Mucosa of rectum (tissue), 2 donors: ENCODE measurements at regions not wholly inside any gene's neighbourhood (a gene's known extent, or its start where the extent isn't known, plus 50 kb on each side); places are given as distances from the start of the nearest gene placed in this dataset.

Experiments used
- H3K27ac ChIP-seq, 2 donors: one replicate each; pipeline ENCODE4 v1.7.0; 2013; ENCODE audit warnings: inconsistent platforms in 2 of 2, low read depth in 2 of 2, low read length in 2 of 2
- H3K27me3 ChIP-seq, 2 donors: one replicate each; pipeline ENCODE4 v1.7.0; 2013; ENCODE audit warnings: low read length in 2 of 2; ENCODE audit not compliant: control insufficient read depth in 2 of 2, insufficient read depth in 2 of 2
- H3K36me3 ChIP-seq, 2 donors: one replicate each; pipeline ENCODE4 v1.7.0; 2013; ENCODE audit warnings: low read length in 2 of 2; ENCODE audit not compliant: control insufficient read depth in 2 of 2, insufficient read depth in 2 of 2
- H3K4me1 ChIP-seq, 2 donors: one replicate each; pipeline ENCODE4 v1.7.0; 2013; ENCODE audit warnings: low read length in 2 of 2, mild to moderate bottlenecking in 1 of 2; ENCODE audit not compliant: control insufficient read depth in 2 of 2, insufficient read depth in 2 of 2
- H3K4me3 ChIP-seq, 2 donors: one replicate each; pipeline ENCODE4 v1.7.0; 2013; ENCODE audit warnings: low read length in 2 of 2
- H3K9ac ChIP-seq, 2 donors: one replicate each; pipeline ENCODE4 v1.7.0; 2013; ENCODE audit warnings: low read length in 2 of 2, low read depth in 1 of 2, mild to moderate bottlenecking in 1 of 2
- H3K9me3 ChIP-seq, 2 donors: one replicate each; pipeline ENCODE4 v1.7.0; 2013; ENCODE audit warnings: low read length in 2 of 2; ENCODE audit not compliant: control insufficient read depth in 2 of 2
- donor health status: healthy.
- donor health status: Normal muscosa, but diverticular disease.

GRCh38 chr16:65543781-65544740 is 422.2 kb upstream of the CDH11 start:
- no peak overlapping the region for H3K9ac ChIP-seq
- no peak overlapping the region for H3K4me3 ChIP-seq
- H3K27me3 ChIP-seq = no peaks in the 10 kb centered on the region
- H3K9me3 ChIP-seq = no peaks in the 10 kb centered on the region
- no peaks in the 10 kb centered on the region for H3K36me3 ChIP-seq
- peaks cover 0 to 2% of the 10 kb centered on the region in 2 donors for H3K4me1 ChIP-seq
- no peak overlapping the region for H3K27ac ChIP-seq

- no peaks in the 10 kb centered on the region for H3K27me3 ChIP-seq
- no peaks in the 10 kb centered on the region for H3K36me3 ChIP-seq
- no peak overlapping the region for H3K27ac ChIP-seq
Measured at GRCh38 chr16:65541646-65542045, 419.8 kb upstream of the CDH11 start.

GRCh38 chr16:65540901-65541300 is 419.0 kb upstream of the CDH11 start:
- H3K9ac ChIP-seq = no peak overlapping the region
- H3K4me1 ChIP-seq = no peaks in the 10 kb centered on the region
- H3K36me3 ChIP-seq = no peaks in the 10 kb centered on the region
- H3K27me3 ChIP-seq = no peaks in the 10 kb centered on the region
- H3K27ac ChIP-seq = no peak overlapping the region
- H3K9me3 ChIP-seq = no peaks in the 10 kb centered on the region
- no peak overlapping the region for H3K4me3 ChIP-seq

More at GRCh38 chr16:65541646-65542045, 419.8 kb upstream of the CDH11 start:
- H3K4me3 ChIP-seq = no peak overlapping the region
- peaks cover 0 to under 1% of the 10 kb centered on the region in 2 donors for H3K4me1 ChIP-seq
- no peak overlapping the region for H3K9ac ChIP-seq
- no peaks in the 10 kb centered on the region for H3K9me3 ChIP-seq

GRCh38 chr16:65538976-65539375 is 417.1 kb upstream of the CDH11 start:
- no peak overlapping the region for H3K27ac ChIP-seq
- no peak overlapping the region for H3K9ac ChIP-seq
- no peak overlapping the region for H3K4me3 ChIP-seq
- H3K27me3 ChIP-seq = no peaks in the 10 kb centered on the region
- H3K4me1 ChIP-seq = no peaks in the 10 kb centered on the region
- H3K9me3 ChIP-seq = no peaks in the 10 kb centered on the region
- no peaks in the 10 kb centered on the region for H3K36me3 ChIP-seq

DNA sequence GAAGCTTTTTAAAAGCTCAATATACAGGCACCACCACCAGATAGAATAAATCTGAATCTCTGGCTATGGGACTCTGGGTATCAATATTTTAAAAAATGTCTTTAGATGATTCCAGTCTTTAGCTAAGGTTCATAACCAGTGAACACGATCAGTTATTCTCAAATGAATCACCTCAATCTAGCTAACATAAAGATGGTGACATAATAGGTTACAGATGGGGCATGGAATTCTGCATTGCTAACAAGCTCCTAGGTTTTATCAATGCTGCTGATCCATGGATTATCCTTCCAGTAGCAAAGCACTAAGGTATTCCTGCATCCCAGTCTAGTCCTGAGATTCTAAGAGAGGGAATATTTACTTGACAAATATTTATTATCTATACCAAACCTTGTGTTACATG is 415.5 kb upstream of the CDH11 start:
- no peak overlapping the region for H3K9ac ChIP-seq
- no peaks in the 10 kb centered on the region for H3K36me3 ChIP-seq
- H3K27ac ChIP-seq = no peak overlapping the region
- no peaks in the 10 kb centered on the region for H3K4me1 ChIP-seq
- H3K9me3 ChIP-seq = no peaks in the 10 kb centered on the region
- no peak overlapping the region for H3K4me3 ChIP-seq
- no peaks in the 10 kb centered on the region for H3K27me3 ChIP-seq

DNA sequence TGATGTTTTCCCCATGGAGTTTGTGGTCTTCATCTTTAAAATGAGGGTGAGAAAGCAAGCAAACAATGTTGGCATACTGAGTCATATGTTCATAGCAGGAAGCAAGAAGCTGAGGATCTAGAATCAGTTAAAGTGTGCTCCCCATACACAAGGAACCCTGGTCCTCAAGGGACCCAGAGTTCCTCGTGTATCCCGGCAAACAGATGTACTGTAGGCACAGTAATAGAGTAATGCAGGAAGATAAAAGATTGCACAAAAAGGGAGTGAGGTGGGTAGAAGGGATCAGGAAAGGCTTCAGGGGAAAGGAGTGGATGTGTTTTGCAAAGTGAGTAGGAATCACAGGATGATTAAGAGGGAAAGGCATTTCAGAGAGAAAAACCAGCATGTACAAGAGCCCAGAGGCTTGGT is 412.3 kb upstream of the CDH11 start:
- Histone ChIP-seq H3K9ac (no peak overlapping the region), H3K27me3 (no peaks in the 10 kb centered on the region), H3K27ac (no peak overlapping the region), H3K4me3 (no peak overlapping the region), H3K4me1 (no peaks in the 10 kb centered on the region), H3K36me3 (no peaks in the 10 kb centered on the region), H3K9me3 (no peaks in the 10 kb centered on the region)

DNA sequence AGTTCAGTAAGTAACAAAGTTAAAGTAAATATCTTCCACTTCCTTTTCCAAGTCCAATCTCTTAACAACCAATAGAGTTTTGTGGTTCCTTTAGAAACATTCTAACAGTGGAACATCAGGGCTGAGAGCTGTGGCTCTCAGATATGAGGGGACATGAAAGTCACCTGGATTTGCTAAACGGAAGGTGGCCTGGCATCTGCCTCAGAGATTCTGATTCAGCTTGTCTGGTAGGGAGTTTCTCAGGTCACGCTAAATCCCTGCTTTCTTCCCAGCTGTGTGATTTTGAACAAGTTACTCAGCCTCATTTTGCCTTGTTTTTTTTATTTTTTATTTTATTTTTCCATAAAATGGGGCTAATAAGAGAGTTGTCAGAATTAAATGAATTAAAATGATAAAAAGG is 411.0 kb upstream of the CDH11 start:
- no peak overlapping the region for H3K4me3 ChIP-seq
- H3K27ac ChIP-seq = no peak overlapping the region
- no peaks in the 10 kb centered on the region for H3K36me3 ChIP-seq
- no peaks in the 10 kb centered on the region for H3K27me3 ChIP-seq
- H3K4me1 ChIP-seq = no peaks in the 10 kb centered on the region
- no peak overlapping the region for H3K9ac ChIP-seq
- no peaks in the 10 kb centered on the region for H3K9me3 ChIP-seq

DNA sequence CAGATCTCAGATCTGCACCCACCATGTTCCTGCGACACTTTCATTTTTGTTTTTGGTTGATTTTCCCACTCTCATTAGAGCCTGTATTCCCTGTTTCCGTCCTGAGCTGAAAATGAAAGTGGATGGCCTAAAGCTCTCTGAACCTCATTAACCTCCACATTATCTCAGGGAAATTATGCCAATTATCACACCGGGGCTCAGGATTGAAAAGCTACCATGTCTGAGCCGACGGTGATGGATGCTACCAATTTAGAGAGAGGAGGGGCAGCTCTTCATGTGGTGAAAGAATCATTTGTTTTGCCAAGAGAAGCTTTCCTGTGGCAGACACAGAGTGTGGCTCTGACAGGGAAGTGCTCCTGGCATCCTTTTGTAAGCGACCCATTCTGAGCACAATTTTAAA is 410.4 kb upstream of the CDH11 start:
- Histone ChIP-seq H3K9me3 (no peaks in the 10 kb centered on the region), H3K4me3 (peak overlapping the region in 1 of 2 donors; percentile 3), H3K27me3 (no peaks in the 10 kb centered on the region), H3K27ac (no peak overlapping the region), H3K36me3 (no peaks in the 10 kb centered on the region), H3K4me1 (no peaks in the 10 kb centered on the region), H3K9ac (no peak overlapping the region)

- Histone ChIP-seq H3K27ac (no peak overlapping the region), H3K27me3 (no peaks in the 10 kb centered on the region), H3K9ac (no peak overlapping the region), H3K36me3 (no peaks in the 10 kb centered on the region), H3K9me3 (no peaks in the 10 kb centered on the region), H3K4me3 (no peak overlapping the region), H3K4me1 (no peaks in the 10 kb centered on the region)
Measured at GRCh38 chr16:65531475-65531874, 409.6 kb upstream of the CDH11 start.

DNA sequence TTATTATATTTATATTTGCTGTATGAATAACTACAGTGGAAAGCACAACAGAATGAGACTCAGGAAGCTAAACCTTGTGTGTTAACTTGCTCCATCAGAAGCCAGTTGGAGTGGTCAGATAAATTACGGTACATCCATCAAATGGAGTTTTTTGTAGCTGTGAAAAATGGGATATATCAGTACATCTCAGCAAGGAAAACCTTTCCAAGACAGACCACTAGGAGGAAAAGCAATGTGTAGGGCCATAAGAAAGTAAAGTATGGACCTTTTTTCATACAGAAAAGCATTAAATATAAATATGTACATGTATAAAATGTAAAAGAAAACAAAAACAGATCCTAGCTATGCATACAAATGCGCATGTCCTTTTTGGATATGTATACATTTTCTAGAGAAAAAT is 403.8 kb upstream of the CDH11 start:
- Histone ChIP-seq H3K4me3 (no peak overlapping the region), H3K4me1 (no peaks in the 10 kb centered on the region), H3K27ac (no peak overlapping the region), H3K27me3 (no peaks in the 10 kb centered on the region), H3K9ac (no peak overlapping the region), H3K36me3 (no peaks in the 10 kb centered on the region), H3K9me3 (no peaks in the 10 kb centered on the region)
